Mesendoderm (in vitro differentiated cells): ENCODE measurements at regions not wholly inside any gene's neighbourhood (a gene's known extent, or its start where the extent isn't known, plus 50 kb on each side); places are given as distances from the start of the nearest gene placed in this dataset.

Source experiments
- DNase-seq: peaks from one replicate; pipeline ENCODE4 v3.0.0; 2013
- H2AK5ac ChIP-seq: 2 replicates; pipeline ENCODE4 v1.6.1; 2013; ENCODE audit warnings: low read length, inconsistent platforms
- H2BK120ac ChIP-seq: 2 replicates; pipeline ENCODE4 v1.6.1; 2013; ENCODE audit warnings: low read depth, mild to moderate bottlenecking, low read length, moderate library complexity, mixed read lengths
- H2BK15ac ChIP-seq: replicated peaks from 2 replicates; pipeline ENCODE4 v1.6.1; 2013; ENCODE audit warnings: low read depth, mild to moderate bottlenecking, moderate library complexity
- H2BK5ac ChIP-seq: 2 replicates; pipeline ENCODE4 v1.6.1; 2013; ENCODE audit warnings: low read length, inconsistent platforms
- H3K18ac ChIP-seq: 2 replicates; pipeline ENCODE4 v1.6.1; 2013; ENCODE audit warnings: mild to moderate bottlenecking, low read length, mixed read lengths
- H3K23ac ChIP-seq: one replicate; pipeline ENCODE4 v1.6.1; 2013; ENCODE audit warnings: low read length
- H3K27ac ChIP-seq: 2 replicates; pipeline ENCODE4 v1.5.1; 2013; ENCODE audit warnings: low read depth, mild to moderate bottlenecking, inconsistent platforms, low read length, moderate library complexity
- H3K27me3 ChIP-seq: 2 replicates; pipeline ENCODE4 v1.6.1; 2013; ENCODE audit warnings: low read length, control low read depth, mild to moderate bottlenecking, inconsistent platforms; ENCODE audit not compliant: insufficient read depth, poor library complexity
- H3K36me3 ChIP-seq: 2 replicates; pipeline ENCODE4 v1.6.1; 2013; ENCODE audit warnings: low read length, inconsistent platforms; ENCODE audit not compliant: control insufficient read depth, insufficient read depth
- H3K4ac ChIP-seq: one replicate; pipeline ENCODE4 v1.6.1; 2013; ENCODE audit warnings: low read depth, mild to moderate bottlenecking, low read length, moderate library complexity
- H3K4me1 ChIP-seq: 2 replicates; pipeline ENCODE4 v1.6.1; 2013; ENCODE audit warnings: low read depth, low read length, inconsistent platforms; ENCODE audit not compliant: control insufficient read depth
- H3K4me2 ChIP-seq: 2 replicates; pipeline ENCODE4 v1.6.1; 2013; ENCODE audit warnings: low read length
- H3K4me3 ChIP-seq: 2 replicates; pipeline ENCODE4 v1.5.1; 2013; ENCODE audit warnings: mild to moderate bottlenecking, low read length
- H3K56ac ChIP-seq: one replicate; pipeline ENCODE4 v1.6.1; 2013; ENCODE audit warnings: low read length
- H3K79me1 ChIP-seq: 2 replicates; pipeline ENCODE4 v1.6.1; 2013; ENCODE audit warnings: low read length, inconsistent platforms
- H3K79me2 ChIP-seq: 2 replicates; pipeline ENCODE4 v1.6.1; 2013; ENCODE audit warnings: mild to moderate bottlenecking, low read length; ENCODE audit not compliant: control insufficient read depth, insufficient read depth
- H3K9ac ChIP-seq: 2 replicates; pipeline ENCODE4 v1.6.1; 2013; ENCODE audit warnings: low read length, inconsistent platforms
- H4K5ac ChIP-seq: one replicate; pipeline ENCODE4 v1.6.1; 2013; ENCODE audit warnings: low read length
- H4K8ac ChIP-seq: one replicate; pipeline ENCODE4 v1.6.1; 2013; ENCODE audit warnings: low read depth, mild to moderate bottlenecking, control low read depth, low read length, moderate library complexity
- WGBS: extraction: QIAGEN DNeasy Blood & Tissue Kit; methylation state at CpG from one replicate; pipeline ENCODE4 v1.1.7; 2013; ENCODE audit warnings: low lambda C conversion rate, missing lambda C conversion rate; ENCODE audit not compliant: insufficient coverage; ENCODE audit errors: extremely low coverage; 5-methylcytosine and 5-hydroxymethylcytosine counted together

GRCh38 chr10:33396938-33397337, 62.5 kb upstream of the NRP1 start:
- no peaks in the 10 kb centered on the region for H3K79me1 ChIP-seq

DNA sequence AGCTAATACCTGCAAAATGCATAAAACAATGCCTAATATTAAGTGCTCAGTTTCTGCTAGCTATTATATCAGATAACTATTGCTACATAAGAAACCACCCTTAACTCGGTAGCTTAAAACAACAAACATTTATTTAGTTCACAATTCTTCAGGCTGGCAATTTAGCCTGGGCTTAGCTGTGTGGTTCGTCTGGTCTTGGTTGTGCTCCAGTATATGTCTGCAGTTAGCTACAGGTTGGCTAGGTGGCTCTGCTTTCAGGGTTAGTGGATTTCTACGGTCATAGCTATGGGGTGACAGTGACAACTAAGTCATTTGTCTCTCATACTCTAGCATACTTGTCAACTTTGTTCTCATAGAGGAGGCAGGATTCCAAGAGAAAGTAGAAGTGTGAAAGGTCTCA, 61.8 kb upstream of the NRP1 start:
- Histone ChIP-seq H3K23ac (no peak overlapping the region), H3K36me3 (no peaks in the 10 kb centered on the region), H4K8ac (no peak overlapping the region), H3K4me1 (peaks cover 2% of the 10 kb centered on the region), H2BK120ac (no peak overlapping the region), H3K79me2 (no peaks in the 10 kb centered on the region), H3K4me2 (no peak overlapping the region), H4K5ac (no peak overlapping the region), H3K4ac (no peak overlapping the region), H3K27ac (no peak overlapping the region), H3K79me1 (no peaks in the 10 kb centered on the region), H3K18ac (no peak overlapping the region), H3K4me3 (no peak overlapping the region), H2AK5ac (no peak overlapping the region), H2BK15ac (no peak overlapping the region), H2BK5ac (no peak overlapping the region), H3K9ac (no peak overlapping the region), H3K56ac (no peak overlapping the region), H3K27me3 (no peaks in the 10 kb centered on the region)
- no peak for DNase-seq
- WGBS, result no CpG with 5 or more reads among the region's 3 CpGs

More at GRCh38 chr10:33396938-33397337, 62.5 kb upstream of the NRP1 start:
- DNase-seq, result no peak
- no peak overlapping the region for H2BK120ac ChIP-seq
- no peaks in the 10 kb centered on the region for H3K79me2 ChIP-seq
- no peak overlapping the region for H3K18ac ChIP-seq
- H3K27me3 ChIP-seq, result no peaks in the 10 kb centered on the region
- H3K4me2 ChIP-seq, result no peak overlapping the region
- H3K27ac ChIP-seq, result no peak overlapping the region
- H3K4me3 ChIP-seq, result no peak overlapping the region
- H3K23ac ChIP-seq, result no peak overlapping the region
- H3K56ac ChIP-seq, result no peak overlapping the region
- no peak overlapping the region for H3K4ac ChIP-seq
- H2AK5ac ChIP-seq, result no peak overlapping the region
- WGBS, result no CpG with 5 or more reads among the region's 1 CpG
- H3K36me3 ChIP-seq, result no peaks in the 10 kb centered on the region
- H4K5ac ChIP-seq, result no peak overlapping the region
- H2BK5ac ChIP-seq, result no peak overlapping the region
- H3K4me1 ChIP-seq, result peaks cover 2% of the 10 kb centered on the region
- H4K8ac ChIP-seq, result no peak overlapping the region
- H2BK15ac ChIP-seq, result no peak overlapping the region
- H3K9ac ChIP-seq, result no peak overlapping the region

DNA sequence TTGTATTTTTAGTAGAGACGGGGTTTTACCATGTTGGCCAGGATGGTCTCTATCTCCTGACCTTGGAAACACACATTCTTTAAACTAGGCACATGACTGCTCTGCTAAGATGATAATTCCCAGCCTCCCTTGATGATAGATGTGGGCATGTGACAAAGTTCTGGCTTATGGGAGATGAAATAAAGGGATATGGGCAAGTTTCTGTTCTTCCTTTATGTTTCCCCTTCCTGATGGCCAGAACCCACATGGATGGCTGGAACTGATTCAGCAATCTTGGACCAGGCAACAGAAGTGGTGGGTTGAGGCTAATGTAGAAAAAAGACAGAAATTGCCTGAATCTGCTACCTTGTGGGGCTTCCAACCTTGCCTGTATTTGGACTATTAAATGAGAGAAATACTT, 60.7 kb upstream of the NRP1 start:
- Histone ChIP-seq H3K27ac (no peak overlapping the region), H3K23ac (no peak overlapping the region), H3K4ac (no peak overlapping the region), H3K4me2 (no peak overlapping the region), H4K8ac (no peak overlapping the region), H4K5ac (no peak overlapping the region), H3K18ac (no peak overlapping the region), H3K79me1 (no peaks in the 10 kb centered on the region), H2BK5ac (no peak overlapping the region), H3K9ac (no peak overlapping the region), H3K36me3 (no peaks in the 10 kb centered on the region), H2AK5ac (no peak overlapping the region), H3K4me1 (peaks cover 2% of the 10 kb centered on the region), H2BK120ac (no peak overlapping the region), H3K4me3 (no peak overlapping the region), H3K56ac (no peak overlapping the region), H3K27me3 (no peaks in the 10 kb centered on the region), H3K79me2 (no peaks in the 10 kb centered on the region), H2BK15ac (no peak overlapping the region)
- no peak for DNase-seq
- no CpG with 5 or more reads among the region's 1 CpG for WGBS

DNA sequence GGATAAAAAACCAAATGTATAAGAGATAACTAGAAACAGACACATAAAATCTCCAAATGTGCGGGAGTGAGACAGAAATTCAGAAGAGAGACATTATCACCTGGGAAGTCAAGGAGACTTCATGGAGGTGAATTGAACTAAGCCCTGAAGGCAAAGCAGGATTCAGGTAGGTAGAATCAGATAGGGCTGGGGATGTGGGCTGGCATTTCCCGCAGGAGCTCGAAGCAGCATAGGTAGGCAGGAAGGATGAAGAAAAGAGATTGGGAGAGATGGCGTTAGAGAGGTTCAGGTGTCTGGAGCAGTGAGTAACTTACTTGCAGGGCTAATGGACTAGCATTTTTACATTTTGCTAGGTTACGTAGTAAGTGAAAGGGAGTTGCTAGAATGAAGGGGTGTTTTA, 58.2 kb upstream of the NRP1 start:
- no peak overlapping the region for H3K56ac ChIP-seq
- no peaks in the 10 kb centered on the region for H3K79me1 ChIP-seq
- H3K23ac ChIP-seq, result no peak overlapping the region
- H2AK5ac ChIP-seq, result no peak overlapping the region
- no peak overlapping the region for H4K8ac ChIP-seq
- no peaks in the 10 kb centered on the region for H3K36me3 ChIP-seq
- H3K27me3 ChIP-seq, result no peaks in the 10 kb centered on the region
- peaks cover 5% of the 10 kb centered on the region for H3K4me1 ChIP-seq
- H3K9ac ChIP-seq, result no peak overlapping the region
- no peak overlapping the region for H3K4me2 ChIP-seq
- H2BK15ac ChIP-seq, result no peak overlapping the region
- no peak overlapping the region for H3K27ac ChIP-seq
- no peak overlapping the region for H2BK120ac ChIP-seq
- H3K79me2 ChIP-seq, result no peaks in the 10 kb centered on the region
- no peak overlapping the region for H4K5ac ChIP-seq
- no peak for DNase-seq
- no peak overlapping the region for H3K4ac ChIP-seq
- no peak overlapping the region for H3K18ac ChIP-seq
- no CpG with 5 or more reads among the region's 5 CpGs for WGBS
- H2BK5ac ChIP-seq, result no peak overlapping the region
- H3K4me3 ChIP-seq, result no peak overlapping the region

DNA sequence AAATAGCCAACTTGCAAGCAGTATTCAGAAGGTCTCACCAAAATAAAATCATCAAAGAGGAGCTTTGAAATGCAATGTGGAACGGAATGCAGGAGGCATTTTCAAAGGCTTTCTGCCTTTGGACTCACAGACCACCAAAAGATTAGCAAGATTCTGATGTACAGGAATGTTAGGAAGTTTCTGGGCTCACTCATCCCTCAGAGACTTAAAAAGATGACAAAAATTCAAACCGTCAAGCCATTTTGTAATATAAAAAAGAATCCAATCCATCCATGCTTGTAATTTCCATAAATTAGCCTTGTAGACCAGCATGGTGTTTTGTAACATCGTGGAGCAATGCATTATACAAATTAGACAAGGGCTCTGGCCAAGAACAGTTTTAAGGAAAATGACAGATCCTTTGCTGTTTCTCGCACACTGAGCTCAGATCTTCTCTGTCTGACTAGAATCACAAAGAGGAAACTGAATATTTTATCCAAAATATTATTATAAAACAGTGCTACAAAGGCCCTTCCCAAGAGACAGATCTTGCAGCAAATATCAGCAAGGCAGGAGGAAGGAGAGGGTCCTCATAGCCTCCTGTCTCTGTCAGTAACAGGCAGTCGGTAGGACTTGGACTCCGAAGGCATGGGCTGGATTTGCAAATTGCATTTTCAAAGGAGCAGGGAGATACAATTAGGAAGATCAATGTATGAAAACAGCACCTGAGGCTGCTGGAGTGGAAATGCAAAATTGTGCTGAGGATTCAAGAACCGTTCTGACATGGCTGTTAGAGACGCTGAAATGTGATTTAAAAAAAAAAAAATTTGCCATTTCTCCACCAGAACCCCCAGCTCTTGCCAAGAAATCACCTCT, 57.4 kb upstream of the NRP1 start:
- Histone ChIP-seq H3K79me1 (no peaks in the 10 kb centered on the region), H4K5ac (no peak overlapping the region), H3K27me3 (no peaks in the 10 kb centered on the region), H3K4me2 (no peak overlapping the region), H3K9ac (no peak overlapping the region), H3K4me3 (no peak overlapping the region), H2BK5ac (no peak overlapping the region), H2BK120ac (no peak overlapping the region), H3K27ac (no peak overlapping the region), H3K56ac (no peak overlapping the region), H3K79me2 (no peaks in the 10 kb centered on the region), H3K18ac (no peak overlapping the region), H3K36me3 (no peaks in the 10 kb centered on the region), H4K8ac (no peak overlapping the region), H2AK5ac (no peak overlapping the region), H3K4me1 (peaks cover 5% of the 10 kb centered on the region), H3K23ac (no peak overlapping the region), H2BK15ac (no peak overlapping the region), H3K4ac (no peak overlapping the region)
- no peak for DNase-seq
- WGBS, result no CpG with 5 or more reads among the region's 8 CpGs

DNA sequence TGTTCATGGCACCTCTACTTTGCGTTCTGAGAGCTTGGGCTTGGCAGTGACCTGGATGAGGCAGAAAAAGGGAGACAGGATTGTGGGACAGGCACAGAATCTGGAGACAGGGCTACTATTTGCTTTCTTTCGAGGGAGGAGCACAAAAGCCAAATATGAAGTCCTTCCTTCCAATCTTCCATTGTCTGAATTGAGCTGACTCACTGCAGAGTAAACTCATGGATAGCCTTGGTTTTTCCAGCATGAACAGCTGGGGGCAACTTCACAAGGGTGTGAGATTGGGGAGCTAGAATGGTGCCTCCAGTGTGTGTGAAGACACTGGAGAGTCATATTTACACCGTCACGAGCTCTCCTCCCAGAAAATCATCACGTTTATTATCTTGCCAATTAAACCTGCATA, 55.6 kb upstream of the NRP1 start:
- WGBS, result no CpG with 5 or more reads among the region's 5 CpGs
- no peak overlapping the region for H3K4me2 ChIP-seq
- no peak overlapping the region for H3K18ac ChIP-seq

More for the DNA sequence above, 55.6 kb upstream of the NRP1 start:
- Histone ChIP-seq H2BK15ac (no peak overlapping the region), H3K4me1 (peaks cover 5% of the 10 kb centered on the region), H3K23ac (no peak overlapping the region), H3K36me3 (no peaks in the 10 kb centered on the region), H3K79me2 (no peaks in the 10 kb centered on the region), H3K4ac (no peak overlapping the region), H3K79me1 (no peaks in the 10 kb centered on the region), H2BK5ac (no peak overlapping the region), H3K4me3 (no peak overlapping the region), H2AK5ac (no peak overlapping the region), H3K56ac (no peak overlapping the region), H3K9ac (no peak overlapping the region), H3K27ac (no peak overlapping the region), H2BK120ac (no peak overlapping the region), H4K8ac (no peak overlapping the region), H4K5ac (no peak overlapping the region), H3K27me3 (no peaks in the 10 kb centered on the region)
- no peak for DNase-seq
